ENCODE measurements at regions not wholly inside any gene's neighbourhood (a gene's known extent, or its start where the extent isn't known, plus 50 kb on each side); places are given as distances from the start of the nearest gene placed in this dataset.

DNA sequence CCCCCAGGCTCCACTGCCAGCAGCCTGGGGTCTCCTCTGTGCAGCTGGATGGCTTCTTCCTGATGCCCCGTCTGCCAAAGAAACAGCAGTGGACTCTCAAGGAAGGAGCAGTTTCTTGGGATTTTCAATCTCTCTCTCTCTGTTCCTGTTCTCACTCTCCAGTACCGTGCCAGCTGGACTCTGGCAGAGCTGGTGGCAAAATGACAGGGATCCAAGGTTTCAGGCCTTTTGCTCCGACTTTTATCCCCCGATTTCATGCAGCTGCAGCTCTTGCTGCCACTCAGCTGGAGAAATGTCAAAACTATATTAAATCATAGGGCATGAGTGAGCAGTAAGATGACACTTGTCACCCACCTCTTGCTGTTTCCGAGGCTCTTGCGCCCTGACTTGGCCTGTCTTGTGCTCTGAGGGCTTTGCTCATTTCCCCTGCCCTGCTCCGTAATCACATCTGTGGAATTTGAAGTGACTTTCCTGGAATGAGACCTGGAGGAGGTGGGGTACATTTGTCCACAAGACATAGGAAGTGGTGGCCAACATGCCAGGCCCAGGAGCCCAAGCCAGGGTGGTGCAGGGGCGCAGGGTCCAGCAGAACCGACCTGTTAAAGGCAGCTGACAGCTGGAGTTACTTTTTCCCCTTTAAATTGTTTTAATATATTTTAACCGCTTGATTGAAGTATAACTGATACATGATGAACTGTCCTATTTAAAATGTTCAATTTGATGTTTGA lies 576.2 kb downstream of the PTPRU start:
- DNase-seq (ENCODE audit: low spot score) = no peak

DNA sequence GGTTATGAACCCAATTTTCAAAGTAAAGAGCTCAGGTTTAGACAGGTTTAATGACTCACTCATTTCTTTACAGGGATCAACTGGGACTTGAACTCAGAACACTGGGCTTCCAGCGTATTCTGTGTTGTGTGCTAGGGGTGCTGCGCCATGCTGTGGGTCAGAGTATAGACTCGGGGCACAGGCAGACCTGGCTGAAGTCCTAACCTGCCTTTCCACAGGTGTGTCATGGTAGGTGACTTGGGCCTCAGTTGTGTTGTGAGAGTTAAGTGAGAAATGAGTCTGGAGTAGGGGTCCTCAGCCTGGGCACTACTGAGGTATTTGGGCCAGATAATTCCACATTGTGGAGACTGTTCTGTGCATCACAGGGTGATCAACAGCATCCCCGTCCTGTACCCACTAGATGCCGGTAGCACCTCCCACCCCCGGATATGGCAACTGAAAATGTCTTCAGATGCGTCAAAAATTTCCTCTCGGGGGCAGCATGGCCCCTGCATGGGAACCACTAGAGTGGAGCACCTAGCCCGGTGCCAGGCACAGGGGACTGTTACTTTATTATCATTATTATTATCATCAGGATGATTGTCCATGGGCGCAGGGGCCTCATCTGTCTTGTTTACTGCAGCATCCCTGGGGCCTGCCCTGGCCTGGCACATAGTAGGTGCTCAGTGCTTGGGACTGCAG lies 575.5 kb downstream of the PTPRU start:
- DNase-seq (ENCODE audit: low spot score) = no peak

DNA sequence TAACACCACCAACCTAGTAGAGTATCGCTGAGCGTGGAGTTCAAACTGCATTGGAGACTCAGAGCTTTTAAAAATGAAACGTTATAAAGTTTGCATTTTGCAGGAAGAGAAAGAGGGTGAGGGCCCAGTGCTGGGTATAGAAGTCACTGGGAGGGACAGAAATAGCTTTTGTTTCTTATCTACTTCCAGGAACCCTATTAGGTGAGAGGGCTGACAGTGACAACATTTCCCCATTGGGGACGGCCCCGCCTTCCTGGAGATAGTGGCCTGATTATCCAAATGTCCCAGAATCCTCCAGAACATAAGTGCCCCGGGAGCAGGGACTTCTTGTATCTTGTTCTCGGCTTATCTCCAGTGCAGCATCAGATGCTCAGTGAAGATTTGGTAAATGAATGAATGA lies 574.9 kb downstream of the PTPRU start:
- DNase-seq (ENCODE audit: low spot score) = no peak

DNA sequence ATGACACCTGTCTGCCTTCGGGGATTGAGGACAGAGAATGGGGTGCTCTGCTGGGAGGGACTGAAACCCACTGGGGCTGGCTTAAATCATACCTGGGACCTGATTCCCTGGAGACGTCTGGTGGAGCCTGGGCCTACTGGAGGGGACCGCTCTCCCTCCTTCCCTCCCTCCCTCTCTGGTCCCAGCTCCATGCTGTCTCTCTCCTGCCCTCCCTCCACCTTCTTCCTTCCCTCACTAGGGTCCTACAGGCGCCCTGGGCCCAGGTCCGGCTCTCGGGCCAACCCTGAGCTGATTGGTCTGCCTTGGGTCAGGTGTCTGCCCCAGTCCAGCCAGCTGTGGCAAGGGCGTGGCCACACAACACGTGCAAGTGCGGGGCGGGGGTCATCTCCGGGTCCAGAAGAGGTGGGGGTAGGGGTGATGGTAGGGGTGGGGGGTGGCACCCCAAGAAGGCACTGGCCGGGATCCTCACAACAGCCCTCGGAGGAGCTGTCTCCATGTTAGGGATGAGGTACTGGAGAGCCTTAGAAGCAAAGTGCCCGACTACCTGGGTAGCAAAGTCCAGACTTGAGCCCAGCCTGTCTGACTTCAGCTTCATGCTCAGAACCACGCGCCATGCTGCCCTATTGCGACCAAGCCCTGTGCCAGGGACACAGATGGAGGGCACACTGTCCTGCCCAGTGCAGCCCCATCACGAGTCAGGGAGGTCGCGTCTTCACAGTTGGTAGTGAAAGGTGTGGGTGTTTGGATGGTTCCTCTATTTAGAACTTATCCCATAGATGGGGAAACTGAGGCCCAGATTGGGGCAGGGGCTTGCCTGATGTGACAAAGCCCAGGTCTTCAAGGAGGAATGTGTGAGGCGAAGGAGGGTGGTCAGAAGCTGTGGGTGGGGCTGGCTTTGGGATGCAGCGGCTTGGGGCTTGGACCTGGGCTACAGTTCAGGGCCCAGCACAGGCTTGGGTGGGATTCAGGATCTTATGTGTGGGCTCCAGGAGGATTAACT lies 574.1 kb downstream of the PTPRU start:
- DNase-seq (ENCODE audit: low spot score) = no peak

DNA sequence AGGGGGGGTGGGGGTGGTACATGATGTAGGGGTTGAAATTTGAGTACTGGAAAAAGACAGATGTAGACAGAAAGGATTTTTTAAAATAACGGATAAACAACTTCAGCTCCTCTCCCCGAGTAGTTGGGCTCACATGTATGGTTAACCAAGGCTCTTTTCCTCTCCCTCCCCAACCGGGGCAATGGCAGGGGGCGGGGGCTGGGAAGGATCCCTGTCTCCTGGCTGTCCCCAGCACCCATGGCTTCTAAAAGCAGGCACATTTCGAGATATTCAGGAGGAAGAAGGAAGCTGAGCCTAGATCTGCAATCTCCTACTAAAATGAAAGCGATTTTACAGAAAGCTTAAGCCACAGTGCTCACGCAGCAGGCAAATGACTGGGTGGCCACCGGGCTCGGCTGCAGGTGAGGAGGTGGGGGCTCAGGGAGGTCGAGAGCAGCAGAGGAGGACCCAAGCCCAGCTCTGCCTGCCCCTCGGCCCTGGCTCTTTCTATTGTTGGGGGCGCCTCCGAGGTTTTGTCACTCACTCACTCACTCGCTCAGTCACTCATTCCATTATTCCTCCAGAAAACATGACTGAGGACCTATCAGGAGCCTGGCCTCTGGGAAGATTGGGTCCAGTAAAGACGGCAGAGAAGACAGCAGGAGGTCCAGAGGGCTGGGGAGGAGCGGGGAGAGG lies 573.3 kb downstream of the PTPRU start:
- DNase-seq (ENCODE audit: low spot score) = no peak

DNA sequence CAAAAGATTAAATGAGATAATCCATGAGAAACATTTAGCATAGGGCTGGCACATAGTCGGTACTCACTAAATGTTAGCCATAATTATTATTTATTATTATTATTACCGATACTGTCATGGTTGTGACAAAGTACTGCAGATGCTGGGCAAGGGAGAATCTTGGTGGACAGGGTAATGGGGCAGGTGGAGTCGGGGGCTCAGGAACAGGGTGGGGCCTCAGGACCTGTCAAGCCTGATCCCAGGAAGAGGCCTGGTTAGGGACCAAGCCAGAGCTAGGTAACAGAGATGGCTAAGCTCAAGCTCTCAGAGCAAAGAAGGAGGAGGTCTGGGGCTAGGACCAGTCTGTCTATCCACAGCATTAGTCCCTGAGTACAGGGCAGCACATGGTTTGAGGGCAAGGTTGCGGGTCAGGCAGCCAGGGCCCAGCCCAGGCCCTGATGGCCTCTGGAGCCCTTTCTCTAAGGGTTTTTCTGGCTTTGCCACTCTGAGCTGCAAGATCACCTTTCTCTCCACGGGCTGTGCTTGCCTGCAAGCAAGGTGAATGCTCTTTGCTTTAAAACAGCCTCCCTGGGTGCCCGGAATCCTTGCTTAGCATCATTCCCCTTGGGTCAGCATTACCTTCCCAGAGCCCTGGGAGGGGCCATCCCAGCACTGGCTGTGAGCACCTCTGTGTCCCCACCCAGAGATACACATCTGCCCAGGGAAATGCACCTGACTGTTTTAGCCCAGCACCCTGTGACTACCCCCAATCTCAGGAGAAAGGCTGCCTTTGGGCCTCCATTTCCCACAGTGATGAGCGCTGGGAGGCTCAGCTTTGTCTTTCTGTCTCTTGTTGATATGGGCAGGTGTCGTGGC lies 572.0 kb downstream of the PTPRU start:
- DNase-seq (ENCODE audit: low spot score) = no peak

DNA sequence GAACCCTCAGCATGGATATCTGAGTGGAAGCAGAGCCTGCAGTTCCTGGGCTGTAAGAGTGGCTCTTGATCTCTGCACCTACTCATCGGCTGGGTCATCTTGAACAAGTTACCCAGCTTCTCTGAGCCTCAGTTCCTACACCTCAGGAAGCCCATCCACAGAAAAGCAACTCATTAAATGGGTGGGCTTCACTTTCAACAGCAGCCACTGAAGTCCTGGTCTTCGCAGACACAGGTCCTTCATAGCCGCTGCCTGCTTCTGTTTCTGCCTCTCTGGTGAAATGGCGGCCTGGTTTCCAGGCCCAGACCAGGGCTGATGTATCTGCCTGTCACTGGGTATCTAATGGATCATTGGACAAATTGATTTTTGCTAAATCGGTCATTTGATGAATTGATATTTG lies 571.4 kb downstream of the PTPRU start:
- no peak for DNase-seq (ENCODE audit: low spot score)

DNA sequence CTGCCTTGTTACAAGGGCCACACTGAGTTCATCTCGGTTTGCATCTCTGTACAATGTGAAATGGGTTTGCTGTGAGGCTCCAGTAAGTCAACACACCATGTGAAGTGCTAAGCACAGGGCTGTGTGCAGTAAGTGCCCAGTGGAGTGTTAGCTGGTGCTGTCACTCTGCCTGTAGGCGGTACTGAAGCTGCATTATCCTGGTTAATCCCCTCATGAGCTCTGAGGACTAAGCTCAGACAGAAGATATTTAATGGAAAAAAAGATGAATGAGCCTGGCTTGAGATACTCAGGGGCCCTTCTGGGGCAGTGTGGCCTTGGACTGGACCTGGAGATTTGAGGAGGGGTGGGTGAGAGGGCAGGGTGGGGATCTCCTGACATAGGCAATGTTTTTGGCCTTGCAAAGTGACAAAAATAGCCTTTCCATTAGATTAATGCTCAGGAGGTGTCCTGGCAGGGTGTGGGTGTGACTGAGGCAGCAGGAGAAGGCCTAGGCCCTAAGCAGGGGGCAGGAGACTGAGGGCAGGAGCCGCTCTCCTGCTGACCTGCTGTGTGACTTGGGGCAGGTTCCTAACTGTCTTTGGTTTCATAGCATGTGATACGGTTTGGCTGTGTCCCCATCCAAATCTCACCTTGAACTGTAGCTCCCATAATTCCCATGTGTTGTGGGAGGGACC lies 570.5 kb downstream of the PTPRU start:
- no peak for DNase-seq (ENCODE audit: low spot score)

DNA sequence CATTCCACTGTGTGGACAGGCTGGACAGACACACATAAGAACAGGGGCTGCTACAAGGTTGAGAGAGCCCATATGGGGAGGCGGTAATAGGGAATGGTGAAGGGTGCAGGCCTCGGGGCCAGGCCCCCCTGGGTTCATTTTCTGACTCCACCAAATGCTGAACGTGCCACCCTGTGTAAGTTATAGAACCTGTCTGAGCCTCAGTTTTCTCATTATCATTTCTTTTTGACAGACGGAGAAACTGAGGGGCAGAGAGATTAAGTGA lies 569.5 kb downstream of the PTPRU start:
- DNase-seq (ENCODE audit: low spot score) = no peak

DNA sequence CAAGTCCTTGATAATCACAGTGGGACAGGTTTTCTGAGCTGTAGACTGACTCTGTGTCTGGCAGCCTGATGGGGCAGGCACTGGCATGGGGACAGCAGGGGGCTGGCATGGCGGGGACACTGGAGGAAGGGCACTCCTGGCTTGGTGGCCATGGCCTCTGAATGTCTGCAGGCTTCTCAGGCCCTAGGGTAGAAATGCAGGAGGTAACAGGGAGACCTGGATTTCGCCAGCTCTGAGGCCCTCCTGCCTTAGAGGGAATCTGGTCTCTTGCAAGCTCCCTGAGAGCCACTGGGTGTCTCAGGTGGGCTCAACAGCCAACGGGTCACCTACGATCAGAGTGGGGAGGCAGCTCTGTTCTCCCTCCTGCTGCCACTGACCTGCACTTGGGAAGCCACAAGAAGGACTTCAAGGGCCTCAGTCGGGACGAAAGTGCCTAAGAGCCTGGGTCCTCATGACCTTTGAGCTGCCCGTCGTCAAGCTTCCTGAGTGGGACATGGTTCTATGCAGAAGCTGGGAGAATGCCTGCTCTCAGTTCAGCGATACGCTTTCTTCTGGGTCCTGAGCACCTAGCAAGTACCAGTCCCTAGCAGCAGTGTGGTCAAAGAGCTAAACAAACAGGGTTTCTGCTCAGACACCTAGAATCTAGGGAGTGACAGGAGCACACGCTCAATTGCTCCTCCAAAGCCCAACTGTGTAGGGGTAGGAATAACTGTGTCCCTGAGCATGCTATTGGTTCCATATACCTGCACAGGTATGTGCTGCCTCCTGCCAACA lies 569.0 kb downstream of the PTPRU start:
- no peak for DNase-seq (ENCODE audit: low spot score)

DNA sequence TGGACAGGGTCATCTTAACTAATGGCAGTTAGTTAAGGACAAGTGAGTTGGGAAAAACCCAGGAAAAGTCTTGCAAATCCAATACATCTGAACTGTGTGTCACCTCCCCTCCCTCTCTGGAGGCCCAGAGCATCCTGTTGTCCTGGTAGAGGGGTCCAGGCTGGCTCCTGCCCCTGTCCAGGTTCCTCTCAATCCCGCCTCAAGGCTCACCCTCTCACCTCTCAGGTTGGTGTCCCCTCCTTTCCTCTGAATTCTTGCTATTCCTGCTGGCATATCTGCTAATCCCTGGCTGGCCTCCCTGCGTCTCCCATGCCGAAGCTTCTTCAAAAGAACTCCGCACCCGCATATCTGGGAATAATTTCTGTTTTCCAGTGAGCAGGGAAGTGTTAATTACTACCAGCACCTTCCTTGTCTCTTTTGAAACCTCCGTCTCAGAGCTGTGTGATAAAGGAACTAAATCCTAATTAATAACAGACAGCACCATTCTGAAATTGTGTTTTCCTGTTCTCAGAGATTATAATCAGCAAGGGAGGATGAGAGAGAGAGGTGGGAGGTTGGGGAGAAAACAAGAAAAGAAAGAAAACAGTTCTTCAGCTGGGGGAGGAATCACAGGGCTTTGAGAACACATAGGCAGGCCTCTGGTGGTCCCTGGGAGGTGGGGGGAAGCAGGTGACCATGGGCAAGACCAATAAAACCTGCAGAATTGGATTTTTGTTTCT lies 568.0 kb downstream of the PTPRU start:
- DNase-seq (ENCODE audit: low spot score) = no peak

DNA sequence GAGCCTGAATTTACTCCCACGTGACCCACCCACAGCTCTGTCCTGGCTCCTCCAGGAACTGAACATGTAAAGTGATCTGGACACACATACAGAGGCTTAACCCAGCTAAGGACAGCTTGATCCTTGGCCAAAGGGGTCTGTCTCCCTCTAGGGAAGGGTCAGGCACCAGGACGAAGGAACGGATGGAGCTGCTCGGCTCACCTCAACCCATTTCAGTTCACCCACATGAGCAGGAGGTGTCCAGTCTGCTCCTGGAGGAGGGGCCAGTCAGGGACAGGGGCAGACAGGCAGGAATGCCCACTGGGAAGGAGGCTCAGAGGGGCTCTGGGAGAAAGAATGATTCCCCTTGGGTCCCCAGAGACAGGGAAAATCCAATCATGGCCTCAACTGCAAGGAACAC lies 567.2 kb downstream of the PTPRU start:
- DNase-seq (ENCODE audit: low spot score) = no peak

DNA sequence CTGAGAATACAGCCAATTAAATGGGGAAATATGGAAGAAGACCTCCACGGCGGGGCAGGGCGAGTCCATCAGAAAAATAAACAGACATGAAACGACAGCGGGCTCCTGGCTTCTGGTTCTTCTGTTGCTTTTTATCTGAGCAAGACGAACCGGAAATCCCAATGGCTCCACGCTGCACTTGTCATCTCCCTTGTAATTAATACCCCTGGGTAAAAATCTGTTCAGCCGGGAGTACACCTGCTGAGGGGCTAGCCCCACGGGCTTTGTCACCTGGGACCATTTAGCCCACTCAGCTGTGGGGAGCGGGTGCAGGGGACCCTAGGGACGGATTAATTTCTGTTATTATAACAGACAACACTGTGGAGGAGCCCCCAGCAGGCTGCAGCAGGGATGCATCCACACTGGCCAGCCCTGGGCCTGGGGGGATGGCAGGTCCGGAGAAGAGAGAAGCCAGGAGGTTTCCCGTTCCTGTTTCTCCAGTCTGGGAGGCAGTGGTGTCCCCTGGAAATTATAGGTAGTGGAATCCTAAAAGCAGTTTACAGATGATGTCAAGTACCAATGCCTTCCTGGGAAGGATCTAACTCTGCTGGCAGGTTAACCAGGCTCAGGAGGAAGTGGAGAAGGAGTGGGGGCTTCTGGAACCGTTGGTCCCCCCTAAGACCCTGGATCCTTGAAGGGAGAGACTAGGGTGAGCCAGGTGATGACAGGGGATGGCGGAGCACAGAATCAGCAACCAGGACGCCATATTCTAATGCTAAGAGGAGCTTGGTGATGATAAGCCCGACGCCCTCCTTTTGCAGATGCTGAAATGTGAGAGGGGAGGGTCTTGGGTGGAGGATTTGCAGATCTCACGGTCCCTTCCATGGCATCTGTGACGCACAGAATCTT lies 566.1 kb downstream of the PTPRU start:
- no peak for DNase-seq (ENCODE audit: low spot score)

DNA sequence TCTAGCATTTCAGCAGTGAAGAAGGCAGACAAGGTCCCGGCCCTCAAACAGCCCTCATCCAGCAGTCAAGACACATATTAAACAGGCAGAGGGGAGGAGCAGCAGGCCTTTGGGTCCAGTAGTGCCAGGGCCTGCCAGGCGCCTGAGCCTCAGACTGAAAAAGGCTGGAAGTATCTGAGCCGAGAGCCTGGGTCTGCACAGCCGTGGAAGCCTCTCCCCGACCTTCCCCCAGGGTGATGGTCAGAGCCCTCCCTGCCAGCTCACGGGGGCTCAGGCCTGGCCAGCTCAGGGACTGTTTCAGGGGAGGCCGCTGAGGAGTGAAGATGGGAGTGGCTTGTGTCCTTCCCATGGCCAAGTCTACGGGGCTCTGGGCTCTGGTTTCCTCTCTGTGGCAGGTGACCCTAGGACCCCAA lies 565.2 kb downstream of the PTPRU start:
- DNase-seq (ENCODE audit: low spot score) = no peak

DNA sequence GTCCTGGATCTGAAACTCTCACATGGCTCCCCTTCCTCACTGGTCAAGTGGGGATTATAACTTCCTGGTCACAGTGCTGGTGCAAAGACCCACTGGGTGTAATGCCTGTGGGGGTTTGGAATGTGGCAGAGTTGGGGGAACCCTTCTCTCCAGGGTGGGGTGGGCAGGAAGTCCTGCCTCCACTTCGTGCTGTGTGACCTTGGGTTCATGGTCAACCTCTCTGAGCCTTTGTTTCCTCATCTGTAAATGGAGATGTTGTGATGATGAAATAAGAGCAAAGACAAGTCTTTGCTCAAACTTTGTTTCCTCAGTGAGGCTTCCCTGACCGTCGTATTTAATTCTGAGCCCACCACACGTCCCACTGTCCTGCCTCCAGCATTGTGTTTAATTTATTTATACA lies 564.7 kb downstream of the PTPRU start:
- DNase-seq (ENCODE audit: low spot score) = no peak

DNA sequence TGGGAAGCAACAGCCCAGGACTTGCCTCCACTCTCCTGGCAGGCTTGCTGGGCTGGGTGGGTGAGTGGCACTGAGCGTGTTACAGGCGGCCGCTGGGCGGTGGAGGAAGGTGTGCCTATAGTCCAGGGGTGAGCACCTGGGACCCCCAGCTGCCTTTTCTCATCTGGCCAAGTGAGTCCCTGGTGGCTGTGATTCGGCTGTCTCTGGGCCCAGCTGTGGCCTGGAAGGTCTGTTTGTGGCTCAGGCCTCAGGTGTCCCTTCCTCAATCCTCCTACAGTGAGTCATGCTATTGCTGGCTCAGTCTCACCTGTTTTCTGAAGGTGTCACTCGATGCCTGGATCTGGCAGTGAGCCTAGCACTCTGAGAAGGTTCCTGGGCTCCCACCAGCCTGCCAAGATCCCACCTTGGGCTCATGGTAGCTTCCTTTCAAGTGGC lies 564.2 kb downstream of the PTPRU start:
- DNase-seq (ENCODE audit: low spot score) = no peak

DNA sequence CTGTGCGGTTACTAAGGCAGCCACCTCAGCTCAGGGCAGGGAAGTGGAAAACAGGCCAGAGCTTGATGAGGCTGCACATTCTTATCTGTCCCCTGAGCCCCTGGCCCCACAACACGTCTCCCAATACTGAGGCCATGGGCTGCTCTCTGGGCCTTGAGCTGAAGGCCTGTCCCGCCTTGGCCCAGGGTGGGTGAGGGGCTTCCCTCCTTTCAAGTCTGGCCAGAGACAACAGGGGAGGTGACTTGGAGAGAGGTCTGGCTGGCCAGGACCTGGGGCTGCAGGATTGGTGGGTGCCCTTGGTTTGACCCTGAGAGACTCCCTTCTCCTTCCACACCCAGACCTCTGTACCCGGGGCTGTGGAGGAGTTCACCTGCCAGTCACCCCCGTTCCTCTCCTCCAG lies 563.8 kb downstream of the PTPRU start:
- no peak for DNase-seq (ENCODE audit: low spot score)

All from activated CD4-positive, alpha-beta T cell treated with anti-CD3 and anti-CD28 coated beads, Interleukin-2, Interleukin-4, amounts not matched to agents 100 ng/mL and 50 ng/mL, durations not matched to agents 16 hours and 8 hours (primary cell).